HEK293 (cell line): ENCODE measurements at regions not wholly inside any gene's neighbourhood (a gene's known extent, or its start where the extent isn't known, plus 50 kb on each side); places are given as distances from the start of the nearest gene placed in this dataset.

ENCODE experiments used
- ELK4 ChIP-seq: IDR thresholded peaks from 2 replicates; pipeline ENCODE4 v1.6.1; 2011; ENCODE audit warnings: mild to moderate bottlenecking, low read depth, low read length, borderline replicate concordance
- RBAK ChIP-seq: fragments of 450-650 bp; formaldehyde crosslinking; IDR thresholded peaks from 2 replicates; pipeline ENCODE4 v1.5.1; 2016; ENCODE audit warnings: missing biosample characterization, missing genetic modification characterization
- ZBTB49 ChIP-seq: fragments of 450-650 bp; formaldehyde crosslinking; IDR thresholded peaks from 2 replicates; pipeline ENCODE4 v1.5.1; 2016; ENCODE audit warnings: missing biosample characterization, missing genetic modification characterization, low read depth
- ZNF18 ChIP-seq: fragments of 450-650 bp; formaldehyde crosslinking; IDR thresholded peaks from 2 replicates; pipeline ENCODE4 v1.5.1; 2016; ENCODE audit warnings: missing biosample characterization, missing genetic modification characterization
- ZNF274 ChIP-seq, 2 experiments: fragments of 200-500 bp in 1 of 2; fragments of 450-650 bp in 1 of 2; sonication (Bioruptor generic) in 1 of 2; formaldehyde crosslinking in 1 of 2; IDR thresholded peaks; 2 replicates each; pipeline versions ENCODE4 v1.5.1 to v1.6.1; 2014 to 2016; ENCODE audit warnings: borderline replicate concordance in 1 of 2, inconsistent platforms in 1 of 2, low read length in 1 of 2, missing biosample characterization in 1 of 2, missing genetic modification characterization in 1 of 2
- ZNF558 ChIP-seq: fragments of 450-650 bp; formaldehyde crosslinking; IDR thresholded peaks from 2 replicates; pipeline ENCODE4 v1.5.1; 2016; ENCODE audit warnings: missing biosample characterization, missing genetic modification characterization
- ZNF768 ChIP-seq: fragments of 450-650 bp; formaldehyde crosslinking; IDR thresholded peaks from 2 replicates; pipeline ENCODE4 v1.5.1; 2018; ENCODE audit warnings: missing biosample characterization, mild to moderate bottlenecking, missing genetic modification characterization
- ZNF830 ChIP-seq: fragments of 450-650 bp; IDR thresholded peaks from 2 replicates; pipeline ENCODE4 v1.5.0; 2018; ENCODE audit warnings: missing biosample characterization, missing genetic modification characterization, low read depth, mild to moderate bottlenecking, moderate library complexity

- TF ChIP-seq ZNF830 (tag by site-specific recombination) (no peak), ZNF558 (tag by site-specific recombination) (no peak), ZNF274 (IDR thresholded peaks at IDR 0.05; ENCODE audit: low read length) (no peak), ZNF274 (tag by site-specific recombination; IDR thresholded peaks at IDR 0.05; ENCODE audit: borderline replicate concordance) (no peak), ZBTB49 (no peak), ZNF768 (no peak), ELK4 (no peak), ZNF18 (tag by site-specific recombination) (no peak), RBAK (tag by site-specific recombination) (no peak)
Measured at GRCh38 chr5:57012511-57012910, 60.6 kb upstream of the MIER3 start.
